ENCODE measurements at regions not wholly inside any gene's neighbourhood (a gene's known extent, or its start where the extent isn't known, plus 50 kb on each side); places are given as distances from the start of the nearest gene placed in this dataset.
"Not testable (repeated sequence)": the region's sequence is repeated elsewhere in the genome, so short reads cannot be mapped to it uniquely, and the experiment has no call there.

DNA sequence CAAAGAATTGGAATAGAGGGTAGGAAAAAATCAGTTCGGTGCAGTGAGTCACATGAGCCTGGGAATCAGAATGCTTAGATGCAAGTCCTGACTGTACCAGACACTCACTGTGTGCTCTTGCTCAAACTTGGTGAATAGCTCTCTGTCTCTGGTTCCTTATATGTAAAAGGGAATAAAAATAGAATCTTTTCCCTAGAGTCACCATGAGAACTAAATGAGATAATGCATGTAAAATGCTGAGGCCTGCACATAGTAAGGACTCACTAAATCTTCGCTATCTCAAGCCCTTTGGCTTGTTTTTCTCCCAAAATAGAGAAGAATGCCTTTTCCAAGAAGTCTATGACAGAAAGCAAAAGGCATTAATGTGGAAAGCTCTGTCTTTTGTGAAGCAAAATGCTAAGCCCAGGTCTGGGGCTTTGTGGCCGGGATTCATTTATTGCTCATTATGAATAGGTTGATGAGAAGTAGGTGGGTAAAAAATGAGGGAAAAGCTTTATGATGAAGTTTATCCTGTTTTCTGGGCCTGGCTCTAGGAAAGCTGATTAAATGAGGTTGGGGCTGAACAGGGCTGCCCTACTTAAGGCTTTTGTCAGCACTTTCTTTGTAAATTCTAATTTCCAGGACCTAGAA, 483.3 kb downstream of the DMAC1 start:
- TF ChIP-seq, protein P1, sequence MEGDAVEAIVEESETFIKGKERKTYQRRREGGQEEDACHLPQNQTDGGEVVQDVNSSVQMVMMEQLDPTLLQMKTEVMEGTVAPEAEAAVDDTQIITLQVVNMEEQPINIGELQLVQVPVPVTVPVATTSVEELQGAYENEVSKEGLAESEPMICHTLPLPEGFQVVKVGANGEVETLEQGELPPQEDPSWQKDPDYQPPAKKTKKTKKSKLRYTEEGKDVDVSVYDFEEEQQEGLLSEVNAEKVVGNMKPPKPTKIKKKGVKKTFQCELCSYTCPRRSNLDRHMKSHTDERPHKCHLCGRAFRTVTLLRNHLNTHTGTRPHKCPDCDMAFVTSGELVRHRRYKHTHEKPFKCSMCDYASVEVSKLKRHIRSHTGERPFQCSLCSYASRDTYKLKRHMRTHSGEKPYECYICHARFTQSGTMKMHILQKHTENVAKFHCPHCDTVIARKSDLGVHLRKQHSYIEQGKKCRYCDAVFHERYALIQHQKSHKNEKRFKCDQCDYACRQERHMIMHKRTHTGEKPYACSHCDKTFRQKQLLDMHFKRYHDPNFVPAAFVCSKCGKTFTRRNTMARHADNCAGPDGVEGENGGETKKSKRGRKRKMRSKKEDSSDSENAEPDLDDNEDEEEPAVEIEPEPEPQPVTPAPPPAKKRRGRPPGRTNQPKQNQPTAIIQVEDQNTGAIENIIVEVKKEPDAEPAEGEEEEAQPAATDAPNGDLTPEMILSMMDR (IDR thresholded peaks at IDR 0.05; ENCODE audit: insufficient read depth, low read length): no peak
- DNase-seq (ENCODE audit: low read depth): peak; percentile 53
- H3K4me3 ChIP-seq (ENCODE audit: low read depth, low read length): no peak overlapping the region

DNA sequence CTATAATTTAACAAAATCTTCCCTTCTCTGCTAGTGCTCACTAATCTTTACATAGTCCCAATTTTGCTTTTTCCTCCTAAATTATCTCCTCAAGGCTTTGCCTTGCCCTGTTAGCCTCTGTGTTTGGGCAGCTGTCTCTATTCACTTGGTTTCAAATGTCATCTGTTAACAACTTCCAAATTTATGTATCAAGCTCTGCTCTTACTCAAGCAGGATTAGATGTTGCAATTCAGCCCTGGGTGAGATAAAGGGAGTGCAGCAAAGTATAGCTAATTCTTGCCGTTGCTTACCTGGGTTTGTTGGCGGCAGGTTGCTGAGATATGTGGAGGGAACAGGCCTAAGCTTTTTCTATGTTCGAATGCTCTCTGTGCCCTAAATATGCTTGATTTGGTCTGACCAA, 483.8 kb downstream of the DMAC1 start:
- peak; percentile 43 for DNase-seq (ENCODE audit: low read depth)
- H3K4me3 ChIP-seq (ENCODE audit: low read depth, low read length): no peak overlapping the region
- TF ChIP-seq, protein P1 (IDR thresholded peaks at IDR 0.05; ENCODE audit: insufficient read depth, low read length): no peak

DNA sequence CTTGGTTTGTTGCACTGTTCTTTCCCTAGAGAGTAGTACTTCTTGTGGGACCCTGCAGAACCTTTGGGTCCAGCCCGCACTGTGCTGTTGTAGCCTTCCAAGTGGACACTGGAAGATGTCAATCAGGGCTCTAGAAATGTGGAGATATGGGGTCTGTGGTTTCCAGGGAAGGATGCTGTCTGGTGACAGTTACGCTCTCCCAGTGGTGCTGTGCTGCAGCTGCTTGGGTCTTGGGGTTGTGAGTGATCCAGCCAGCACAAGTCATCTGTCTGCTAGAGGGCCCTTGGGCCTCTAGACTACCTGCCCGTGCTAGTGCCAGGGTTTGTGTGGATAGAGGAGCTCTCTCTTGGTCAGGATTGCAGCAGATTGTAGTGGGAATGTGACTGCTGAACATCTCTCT, 484.5 kb downstream of the DMAC1 start:
- no peak for DNase-seq (ENCODE audit: low read depth)
- no peak overlapping the region for H3K4me3 ChIP-seq (ENCODE audit: low read depth, low read length)
- TF ChIP-seq, protein P1 (IDR thresholded peaks at IDR 0.05; ENCODE audit: insufficient read depth, low read length): no peak

DNA sequence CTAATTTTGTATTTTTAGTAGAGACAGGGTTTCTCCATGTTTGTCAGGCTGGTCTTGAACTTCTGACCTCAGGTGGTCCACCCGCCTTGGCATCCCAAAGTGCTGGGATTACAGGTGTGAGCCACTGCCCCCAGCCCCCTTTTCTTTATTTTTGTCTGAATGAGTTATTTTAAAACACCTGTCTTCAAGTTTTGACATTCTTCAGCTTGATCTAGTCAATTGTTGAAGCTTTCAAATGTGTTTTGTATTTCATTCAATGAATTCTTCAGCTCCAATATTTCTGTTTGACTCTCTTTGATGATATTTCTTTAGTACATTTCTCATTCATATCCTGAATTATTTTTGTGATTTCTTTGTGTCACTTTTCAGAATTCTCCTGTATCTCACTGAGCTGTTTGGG, 486.2 kb downstream of the DMAC1 start:
- no peak for DNase-seq (ENCODE audit: low read depth)
- TF ChIP-seq, protein P1 (IDR thresholded peaks at IDR 0.05; ENCODE audit: insufficient read depth, low read length): no peak
- H3K4me3 ChIP-seq (ENCODE audit: low read depth, low read length): no peak overlapping the region

DNA sequence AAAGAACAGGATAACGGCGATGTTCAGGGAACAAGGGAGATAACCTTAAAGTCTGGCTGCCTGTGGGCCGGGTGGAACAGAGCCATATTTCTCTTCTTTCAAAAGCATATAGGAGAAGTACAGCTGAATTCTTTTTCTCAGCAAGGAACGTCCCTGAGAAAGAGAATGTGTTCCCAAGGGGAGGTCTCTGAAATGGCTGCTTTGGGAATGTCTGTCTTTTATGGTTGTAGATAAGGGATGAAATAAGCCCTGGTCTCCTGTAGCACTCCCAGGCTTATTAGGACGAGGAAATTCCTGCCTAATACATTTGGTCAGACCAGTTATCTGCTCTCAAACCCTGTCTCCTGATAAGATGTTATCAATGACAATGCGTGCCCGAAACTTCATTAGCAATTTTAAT, 490.5 kb downstream of the DMAC1 start:
- H3K4me3 ChIP-seq (ENCODE audit: low read depth, low read length); DNase-seq (ENCODE audit: low read depth): not testable (repeated sequence)

DNA sequence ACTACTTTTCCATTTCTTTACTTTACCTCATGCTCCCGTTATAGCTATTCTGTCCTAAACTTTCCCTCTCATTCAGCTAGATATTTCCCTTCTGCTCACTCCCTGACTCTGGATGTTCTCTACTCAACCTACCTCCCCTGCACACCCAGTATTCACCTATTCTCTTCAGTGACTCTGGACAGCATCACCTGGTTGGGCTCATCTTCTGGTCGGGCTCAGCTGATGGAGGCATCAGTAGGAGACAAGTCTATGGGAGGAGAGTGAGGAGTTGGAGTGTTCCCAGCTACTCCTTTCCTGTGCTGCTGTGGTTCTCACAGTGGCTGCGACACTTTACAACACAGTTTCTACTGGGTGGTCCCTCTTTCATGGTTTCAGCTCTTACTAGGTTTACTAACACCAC, 493.9 kb downstream of the DMAC1 start:
- TF ChIP-seq, protein P1 (IDR thresholded peaks at IDR 0.05; ENCODE audit: insufficient read depth, low read length): no peak
- no peak for DNase-seq (ENCODE audit: low read depth)
- H3K4me3 ChIP-seq (ENCODE audit: low read depth, low read length): no peak overlapping the region

DNA sequence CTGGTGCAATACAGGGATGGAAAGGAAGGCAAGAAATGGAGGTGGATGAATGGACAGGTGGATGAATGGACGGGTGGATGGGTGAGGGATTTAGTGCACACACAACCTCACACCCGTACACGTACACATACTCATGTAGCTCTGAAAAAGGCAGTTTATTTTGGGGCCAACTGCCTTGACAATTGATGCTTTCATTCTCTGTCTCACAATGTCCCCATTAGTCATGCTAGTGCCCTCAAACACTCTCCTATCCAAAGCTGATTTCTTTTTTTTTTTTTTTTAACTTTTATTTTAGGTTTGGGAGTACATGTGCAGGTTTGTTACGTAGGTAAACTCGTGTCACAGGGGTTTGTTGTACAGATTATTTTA, 495.0 kb downstream of the DMAC1 start:
- TF ChIP-seq, protein P1 (IDR thresholded peaks at IDR 0.05; ENCODE audit: insufficient read depth, low read length): no peak
- no peak overlapping the region for H3K4me3 ChIP-seq (ENCODE audit: low read depth, low read length)
- DNase-seq (ENCODE audit: low read depth): no peak

All from fibroblast of the aortic adventitia (primary cell).